Right lobe of liver (tissue), 6 donors: ENCODE measurements at regions not wholly inside any gene's neighbourhood (a gene's known extent, or its start where the extent isn't known, plus 50 kb on each side); places are given as distances from the start of the nearest gene placed in this dataset.

Experiments
- ATAC-seq, 4 donors: fragments of 200-7000 bp; cut with Tn5 transposase; one replicate each; pipeline ENCODE4 v1.9.1; 2020; ENCODE audit warnings: mild to moderate bottlenecking in 4 of 4, moderate library complexity in 4 of 4
- DNase-seq, 3 donors: peaks; one replicate each; pipeline ENCODE4 v3.0.0-alpha.2; 2020
- H3K27ac ChIP-seq, 3 donors: fragments of 200-600 bp; one replicate each; pipeline ENCODE4 v1.8.0; 2022
- H3K27me3 ChIP-seq, 2 donors: fragments of 200-600 bp; one replicate each; pipeline ENCODE4 v1.8.0; 2022
- H3K36me3 ChIP-seq, 4 donors: fragments of 200-600 bp; sonication (generic) in 1 of 4; one replicate each; pipeline versions ENCODE4 v1.5.1 to v1.8.0; 2017 to 2022; ENCODE audit warnings: control low read depth in 1 of 4
- H3K4me1 ChIP-seq, 4 donors: fragments of 200-600 bp; sonication (generic) in 1 of 4; one replicate each; pipeline versions ENCODE4 v1.5.1 to v1.8.0; 2017 to 2022; ENCODE audit warnings: control low read depth in 1 of 4
- H3K4me3 ChIP-seq, 3 donors: fragments of 200-600 bp; one replicate each; pipeline ENCODE4 v1.8.0; 2022
- H3K9me3 ChIP-seq, 4 donors: fragments of 200-600 bp; sonication (generic) in 1 of 4; one replicate each; pipeline versions ENCODE4 v1.5.1 to v1.8.0; 2017 to 2022; ENCODE audit warnings: control low read depth in 1 of 4
- POLR2A ChIP-seq: fragments of 450-650 bp; IDR thresholded peaks from one replicate; pipeline ENCODE4 v1.6.1; 2017; ENCODE audit warnings: antibody characterized with exemption, mild to moderate bottlenecking
- WGBS: methylation state at CpG from one replicate; pipeline ENCODE4 v1.1.6; 2018; ENCODE audit warnings: low coverage, low lambda C conversion rate; ENCODE audit not compliant: insufficient coverage; ENCODE audit errors: missing lambda C conversion rate; 5-methylcytosine and 5-hydroxymethylcytosine counted together
- intact Hi-C, 2 donors: fragments of 100-400 bp; cut with DNase I; formaldehyde crosslinking; loops; one replicate each; pipeline versions ENCODE4 v1.11.2 to v1.14.1; 2022
- TF ChIP-seq, protein P1 (sequence below), 4 donors: fragments of 200-600 bp in 3 of 4; fragments of 450-650 bp in 1 of 4; IDR thresholded peaks; one replicate each; pipeline versions ENCODE4 v1.5.1 to v1.8.0; 2016 to 2022; ENCODE audit warnings: antibody characterized with exemption in 4 of 4, mild to moderate bottlenecking in 2 of 4
- donor health status: DM: no; HTN: yes; CAD: no.
- donor health status: DM: no; HTN: no; CAD: no.
- donor health status: DM: no; HTN: no; CAD: no.
- donor health status: DM: no; HTN: yes; CAD: no.
- donor health status: DM: no; HTN: yes; CAD: no.

DNA sequence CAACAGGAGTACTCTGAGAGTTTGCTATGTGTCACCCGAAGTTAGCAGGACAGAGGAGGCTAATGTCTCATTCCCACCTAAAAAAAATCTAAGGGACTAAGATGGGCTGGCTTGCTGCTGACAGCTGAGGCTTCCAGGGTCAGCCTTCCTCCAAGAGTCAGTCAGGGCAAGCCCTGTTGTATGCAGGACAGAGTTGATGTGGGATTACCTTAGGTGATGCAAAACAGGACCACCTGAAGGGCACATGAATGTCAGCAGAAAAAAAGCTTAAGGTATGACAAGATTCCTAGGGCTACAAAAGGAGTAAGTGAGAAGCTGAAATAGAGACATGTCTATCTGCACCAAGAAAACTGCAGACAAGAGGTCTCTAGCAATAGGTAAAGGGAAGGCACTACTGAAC is 151.5 kb downstream of the NHLRC3 start:
- no peaks in the 10 kb centered on the region for H3K4me1 ChIP-seq
- H3K27ac ChIP-seq = no peak overlapping the region
- H3K36me3 ChIP-seq = no peaks in the 10 kb centered on the region
- H3K27me3 ChIP-seq = no peaks in the 10 kb centered on the region
- 38% methylated on average over 1 of the region's 1 CpG for WGBS
- H3K4me3 ChIP-seq = no peak overlapping the region
- DNase-seq (no peak), ATAC-seq (no peak)
- TF ChIP-seq, protein P1, sequence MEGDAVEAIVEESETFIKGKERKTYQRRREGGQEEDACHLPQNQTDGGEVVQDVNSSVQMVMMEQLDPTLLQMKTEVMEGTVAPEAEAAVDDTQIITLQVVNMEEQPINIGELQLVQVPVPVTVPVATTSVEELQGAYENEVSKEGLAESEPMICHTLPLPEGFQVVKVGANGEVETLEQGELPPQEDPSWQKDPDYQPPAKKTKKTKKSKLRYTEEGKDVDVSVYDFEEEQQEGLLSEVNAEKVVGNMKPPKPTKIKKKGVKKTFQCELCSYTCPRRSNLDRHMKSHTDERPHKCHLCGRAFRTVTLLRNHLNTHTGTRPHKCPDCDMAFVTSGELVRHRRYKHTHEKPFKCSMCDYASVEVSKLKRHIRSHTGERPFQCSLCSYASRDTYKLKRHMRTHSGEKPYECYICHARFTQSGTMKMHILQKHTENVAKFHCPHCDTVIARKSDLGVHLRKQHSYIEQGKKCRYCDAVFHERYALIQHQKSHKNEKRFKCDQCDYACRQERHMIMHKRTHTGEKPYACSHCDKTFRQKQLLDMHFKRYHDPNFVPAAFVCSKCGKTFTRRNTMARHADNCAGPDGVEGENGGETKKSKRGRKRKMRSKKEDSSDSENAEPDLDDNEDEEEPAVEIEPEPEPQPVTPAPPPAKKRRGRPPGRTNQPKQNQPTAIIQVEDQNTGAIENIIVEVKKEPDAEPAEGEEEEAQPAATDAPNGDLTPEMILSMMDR (IDR thresholded peaks at IDR 0.05) = no peak
- no peak for TF ChIP-seq POLR2A
- H3K9me3 ChIP-seq = no peaks in the 10 kb centered on the region
- intact Hi-C loops = no loop called here

DNA sequence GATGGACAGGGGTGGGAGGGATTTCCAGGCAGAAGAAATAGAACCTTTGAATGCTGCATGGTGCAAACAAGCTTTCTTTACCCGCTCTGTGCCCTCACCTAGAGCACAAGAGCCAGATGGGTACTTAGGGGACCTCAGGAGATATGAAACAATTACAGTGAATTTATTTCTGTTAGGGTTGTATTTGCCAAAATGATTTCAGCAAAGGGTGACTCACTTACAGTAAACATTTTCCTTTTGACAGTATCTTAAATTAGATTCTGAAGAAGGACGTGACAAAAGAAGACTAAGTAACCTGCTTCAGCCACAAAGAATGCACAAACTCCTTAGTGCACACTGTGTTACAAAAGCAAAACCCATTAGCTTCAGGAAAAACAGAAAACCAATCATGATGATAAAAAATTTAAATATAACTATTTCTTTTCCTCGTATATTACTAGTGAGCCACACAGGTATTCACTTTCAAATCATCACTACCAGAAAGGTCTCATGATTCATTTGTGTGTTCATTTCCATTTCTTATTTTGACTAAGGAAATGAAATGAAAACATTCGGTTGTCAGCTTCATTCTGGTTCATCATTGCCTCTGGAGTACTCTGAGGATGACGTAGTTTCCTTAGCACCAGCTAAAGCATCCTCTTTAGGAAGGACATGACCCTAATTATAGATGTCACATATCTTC is 158.8 kb downstream of the NHLRC3 start:
- no peak for TF ChIP-seq POLR2A
- TF ChIP-seq, protein P1 (IDR thresholded peaks at IDR 0.05) = no peak
- intact Hi-C loops = no loop called here

DNA sequence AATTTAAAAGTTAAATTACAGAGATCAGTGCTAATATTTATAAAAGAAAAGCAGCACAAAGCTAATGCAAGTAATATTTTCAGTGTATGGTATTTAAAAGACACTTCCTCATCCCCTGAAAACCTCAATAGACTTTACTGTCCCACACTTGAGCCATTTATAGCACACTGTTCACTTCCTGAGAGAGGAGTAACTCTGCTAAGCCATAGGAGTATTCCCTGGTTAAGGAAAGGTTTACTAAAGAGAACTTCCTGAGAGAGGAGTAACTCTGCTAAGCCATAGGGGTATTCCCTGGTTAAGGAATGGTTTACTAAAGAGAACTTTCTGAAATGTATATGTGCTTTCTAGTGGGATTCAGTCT is 159.4 kb downstream of the NHLRC3 start:
- H3K27ac ChIP-seq = no peak overlapping the region

More for the DNA sequence above, 158.8 kb downstream of the NHLRC3 start:
- 36% methylated on average over 5 of the region's 5 CpGs for WGBS
- Histone ChIP-seq H3K36me3 (no peaks in the 10 kb centered on the region), H3K4me3 (no peak overlapping the region), H3K27me3 (no peaks in the 10 kb centered on the region), H3K9me3 (no peaks in the 10 kb centered on the region), H3K4me1 (no peaks in the 10 kb centered on the region), H3K27ac (no peak overlapping the region)
- ATAC-seq = no peak
- no peak for DNase-seq

DNA sequence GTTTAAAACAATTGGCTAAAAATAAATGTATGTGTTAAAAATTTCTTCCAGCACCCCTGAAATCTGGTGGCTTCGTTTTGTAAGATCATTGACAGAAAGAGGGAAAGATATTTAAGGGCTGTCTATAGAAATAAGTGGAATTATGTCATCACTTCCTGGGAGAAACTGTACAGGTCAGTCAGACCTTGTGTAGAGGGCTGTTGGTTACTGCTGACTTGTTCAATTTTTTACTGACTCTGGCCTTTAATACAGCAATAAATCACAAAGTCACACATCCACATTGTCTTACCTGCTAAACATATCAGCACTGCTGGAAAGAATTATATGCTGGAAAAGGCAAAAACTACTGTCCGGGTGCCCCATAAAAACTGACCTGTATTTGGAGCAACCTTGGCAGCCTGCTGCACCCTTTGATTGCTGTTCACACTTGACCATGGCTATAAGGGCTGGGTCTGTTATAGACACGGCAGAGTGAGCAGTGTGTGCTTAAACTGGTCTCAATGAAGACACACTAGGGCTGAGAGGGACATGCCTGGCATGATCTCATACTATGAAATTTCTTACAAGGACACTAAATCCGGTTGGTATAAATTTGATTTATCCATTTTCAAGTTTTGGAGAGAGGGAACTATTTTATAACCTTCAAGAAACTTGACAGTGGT is 162.1 kb downstream of the NHLRC3 start:
- H3K4me3 ChIP-seq = no peak overlapping the region
- H3K36me3 ChIP-seq = no peaks in the 10 kb centered on the region
- no peak for DNase-seq
- no peak for TF ChIP-seq POLR2A
- TF ChIP-seq, protein P1 (IDR thresholded peaks at IDR 0.05) = no peak
- no peak for ATAC-seq
- no peaks in the 10 kb centered on the region for H3K4me1 ChIP-seq
- H3K27ac ChIP-seq = no peak overlapping the region
- WGBS = 39% methylated on average over 4 of the region's 4 CpGs
- intact Hi-C loops = no loop called here
- no peaks in the 10 kb centered on the region for H3K27me3 ChIP-seq
- no peaks in the 10 kb centered on the region for H3K9me3 ChIP-seq

More for the DNA sequence above, 159.4 kb downstream of the NHLRC3 start:
- no peaks in the 10 kb centered on the region for H3K36me3 ChIP-seq
- H3K4me1 ChIP-seq = no peaks in the 10 kb centered on the region
- intact Hi-C loops = no loop called here
- H3K4me3 ChIP-seq = no peak overlapping the region
- DNase-seq (no peak), ATAC-seq (no peak)
- H3K9me3 ChIP-seq = no peaks in the 10 kb centered on the region
- TF ChIP-seq, protein P1 (IDR thresholded peaks at IDR 0.05) = no peak
- no peak for TF ChIP-seq POLR2A
- H3K27me3 ChIP-seq = no peaks in the 10 kb centered on the region
